Heart left ventricle (tissue), 16 donors: ENCODE measurements at regions not wholly inside any gene's neighbourhood (a gene's known extent, or its start where the extent isn't known, plus 50 kb on each side); places are given as distances from the start of the nearest gene placed in this dataset.
"Not testable (repeated sequence)": the region's sequence is repeated elsewhere in the genome, so short reads cannot be mapped to it uniquely, and the experiment has no call there.

ENCODE experiments used
- ATAC-seq, 4 donors: fragments of 200-7000 bp; cut with Tn5 transposase; one replicate each; pipeline ENCODE4 v1.9.1; 2020 to 2022; ENCODE audit warnings: moderate library complexity in 4 of 4, mild to moderate bottlenecking in 3 of 4, moderate number of reproducible peaks in 1 of 4
- DNase-seq, 5 donors: peaks; one replicate each; pipeline ENCODE4 v3.0.0-alpha.2; 2020
- H3K27ac ChIP-seq, 12 donors: fragments of 200-600 bp; sonication (generic) in 4 of 12; one replicate each; pipeline versions ENCODE4 v1.5.0 to v1.8.0; 2016 to 2022; ENCODE audit warnings: mild to moderate bottlenecking in 2 of 12
- H3K27me3 ChIP-seq, 9 donors: fragments of 200-600 bp; sonication (generic) in 2 of 9; one replicate each; pipeline versions ENCODE4 v1.5.1 to v1.8.0; 2016 to 2022; ENCODE audit warnings: mild to moderate bottlenecking in 3 of 9
- H3K36me3 ChIP-seq, 9 donors: fragments of 200-600 bp; sonication (generic) in 2 of 9; one replicate each; pipeline versions ENCODE4 v1.5.0 to v1.8.0; 2018 to 2022; ENCODE audit warnings: mild to moderate bottlenecking in 2 of 9
- H3K4me1 ChIP-seq, 12 donors: fragments of 200-600 bp; sonication (generic) in 4 of 12; one replicate each; pipeline versions ENCODE4 v1.5.0 to v1.8.0; 2016 to 2022; ENCODE audit warnings: mild to moderate bottlenecking in 3 of 12
- H3K4me3 ChIP-seq, 12 donors: fragments of 200-600 bp; sonication (generic) in 4 of 12; one replicate each; pipeline versions ENCODE4 v1.5.0 to v1.8.0; 2017 to 2022; ENCODE audit warnings: mild to moderate bottlenecking in 9 of 12, moderate library complexity in 4 of 12
- H3K9me3 ChIP-seq, 12 donors: fragments of 200-600 bp; sonication (generic) in 4 of 12; one replicate each; pipeline versions ENCODE4 v1.5.0 to v1.8.0; 2016 to 2022; ENCODE audit warnings: mild to moderate bottlenecking in 1 of 12
- CTCF ChIP-seq, 12 donors: fragments of 200-600 bp; sonication (generic) in 4 of 12; IDR thresholded peaks; one replicate each; pipeline versions ENCODE4 v1.5.0 to v1.8.0; 2018 to 2022; ENCODE audit warnings: antibody characterized with exemption in 12 of 12, mild to moderate bottlenecking in 5 of 12
- POLR2A ChIP-seq, 2 donors: fragments of 450-650 bp; IDR thresholded peaks; one replicate each; pipeline ENCODE4 v1.6.1; 2017; ENCODE audit warnings: antibody characterized with exemption in 2 of 2, mild to moderate bottlenecking in 2 of 2, moderate library complexity in 2 of 2
- WGBS, 4 donors: extraction: QIAGEN DNeasy Blood & Tissue Kit in 2 of 4; methylation state at CpG; one replicate each; pipeline versions ENCODE4 v1.1.5 to v1.1.7; 2013 to 2018; 5-methylcytosine and 5-hydroxymethylcytosine counted together
- intact Hi-C, 10 donors: fragments of 100-400 bp; cut with DNase I; formaldehyde crosslinking; loops; one replicate each; pipeline versions ENCODE4 v1.11.1 to v1.14.2; 2022
- donor health status: ischemic (EF 13 %, LVEDD 7.1; RV severe dilation, severe dysfunction).
- donor health status: healthy with polysubstance abuse.
- donor health status: DM: no; HTN: yes; CAD: no.
- donor health status: DM: no; HTN: no; CAD: no.
- donor health status: ischemic (EF 25% LVEDD 6.9; RV normal size, moderate dysfunction).
- donor health status: ischemic (EF 25% LVEDD 5.7; RV mildly dilated, moderate dysfunction).
- donor health status: healthy.
- donor health status: DM: yes; HTN: yes; CAD: no.
- donor health status: ischemic (EF 35%, LVEDD 5.7; RV mildly dilated, moderate dysfunction).
- donor health status: nonischemic (EF 11% LVEDD 7.7; RV severe dilation, severe dysfunction).
- donor health status: DM: yes; HTN: yes; CAD: no.
- donor health status: PGD.
- donor health status: ischemic (EF 29% LVEDD 5.4; RV normal size, mild dysfunction).
- donor health status: nonischemic (EF 23%, LVEDD 6.1; RV moderate dilation, normal function).

DNA sequence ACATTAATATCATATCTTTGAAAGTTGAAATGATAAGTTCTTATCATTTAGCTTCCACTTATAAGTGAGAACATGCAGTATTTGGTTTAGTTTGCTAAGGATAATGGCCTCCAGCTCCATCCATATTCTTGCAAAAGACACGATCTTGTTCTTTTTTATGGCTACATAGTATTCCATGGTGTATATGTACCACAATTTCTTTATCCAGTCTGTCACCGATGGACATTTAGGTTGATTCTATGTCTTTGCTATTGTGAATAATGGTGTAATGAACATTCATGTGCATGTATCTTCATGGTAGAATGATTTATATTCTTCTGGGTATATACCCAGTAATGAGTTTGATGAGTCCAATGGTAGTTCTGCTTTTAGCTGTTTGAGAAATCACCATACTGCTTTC is 135.0 kb upstream of the PRR16 start:
- peaks cover 0 to 27% (median 8%) of the 10 kb centered on the region in 12 donors for H3K9me3 ChIP-seq
- TF ChIP-seq POLR2A (IDR thresholded peaks at IDR 0.05) (no peak), CTCF (IDR thresholded peaks at IDR 0.05) (no peak)
- intact Hi-C loops: loop anchor here in 1 of 10 donors (10.0 kb wide), 1 partner anchor 384 kb away; no protein-coding TSS in a partner anchor
- H3K4me1 ChIP-seq: no peaks in the 10 kb centered on the region
- H3K36me3 ChIP-seq: no peaks in the 10 kb centered on the region
- WGBS, 4 donors: 70 to 94% (median 91%) methylated on average over 2 of the region's 2 CpGs
- H3K4me3 ChIP-seq: no peak overlapping the region
- no peak for ATAC-seq
- no peak for DNase-seq
- no peak overlapping the region for H3K27ac ChIP-seq
- H3K27me3 ChIP-seq: no peaks in the 10 kb centered on the region

DNA sequence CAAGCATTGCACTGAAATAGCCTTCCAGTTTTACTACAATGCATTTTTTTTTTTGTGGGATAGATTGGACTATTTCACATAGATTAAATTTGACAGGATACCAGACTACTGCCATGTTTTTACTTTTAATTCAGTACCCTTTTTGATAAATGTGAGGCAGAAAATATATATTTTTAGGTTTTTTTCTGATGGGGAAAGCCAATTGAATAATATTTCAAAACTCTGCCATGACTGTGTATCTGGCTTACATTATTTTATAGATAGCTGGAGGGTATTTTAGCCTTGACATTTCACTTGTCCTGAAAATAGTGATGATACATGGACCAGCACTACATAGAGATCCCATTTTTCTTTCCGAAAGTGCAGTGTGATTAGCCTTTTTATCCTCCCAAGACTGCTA is 133.5 kb upstream of the PRR16 start:
- no peaks in the 10 kb centered on the region for H3K27me3 ChIP-seq
- WGBS, 4 donors: 83 to 91% (median 89%) methylated on average over 1 of the region's 1 CpG
- H3K9me3 ChIP-seq: peaks cover 0 to 15% (median 4%) of the 10 kb centered on the region in 12 donors
- no peak overlapping the region for H3K4me3 ChIP-seq
- no peak overlapping the region for H3K27ac ChIP-seq
- TF ChIP-seq CTCF (IDR thresholded peaks at IDR 0.05) (no peak), POLR2A (IDR thresholded peaks at IDR 0.05) (no peak)
- intact Hi-C loops: no loop called here
- no peaks in the 10 kb centered on the region for H3K36me3 ChIP-seq
- ATAC-seq: no peak
- H3K4me1 ChIP-seq: no peaks in the 10 kb centered on the region
- DNase-seq: no peak

DNA sequence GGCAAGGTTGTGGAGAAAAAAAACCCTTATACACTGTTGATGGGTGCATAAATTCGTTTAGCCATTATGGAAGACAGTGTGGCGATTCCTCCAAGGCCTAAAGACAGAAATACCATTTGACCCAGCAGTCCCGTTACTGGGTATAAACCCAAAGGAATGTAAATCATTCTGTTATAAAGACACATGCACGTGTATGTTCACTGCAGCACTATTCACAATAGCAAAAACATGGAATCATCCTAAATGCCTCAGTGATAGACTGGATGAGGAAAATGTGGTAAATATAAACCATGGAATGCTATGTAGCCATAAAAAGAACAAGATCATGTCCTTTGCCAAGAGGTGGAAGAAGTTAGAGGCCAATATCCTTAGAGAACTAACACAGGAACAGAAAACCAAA is 119.9 kb upstream of the PRR16 start:
- DNase-seq (no peak), ATAC-seq (no peak)
- H3K4me1 ChIP-seq: no peaks in the 10 kb centered on the region
- H3K9me3 ChIP-seq: no peaks in the 10 kb centered on the region
- no peak overlapping the region for H3K27ac ChIP-seq
- no peaks in the 10 kb centered on the region for H3K36me3 ChIP-seq
- WGBS, 4 donors: 79 to 83% (median 81%) methylated on average over 4 of the region's 4 CpGs
- intact Hi-C loops: no loop called here
- H3K27me3 ChIP-seq: no peaks in the 10 kb centered on the region
- TF ChIP-seq CTCF (IDR thresholded peaks at IDR 0.05) (no peak), POLR2A (IDR thresholded peaks at IDR 0.05) (no peak)
- no peak overlapping the region for H3K4me3 ChIP-seq

GRCh38 chr5:120345947-120346346 is 118.2 kb upstream of the PRR16 start:
- no peak for DNase-seq

DNA sequence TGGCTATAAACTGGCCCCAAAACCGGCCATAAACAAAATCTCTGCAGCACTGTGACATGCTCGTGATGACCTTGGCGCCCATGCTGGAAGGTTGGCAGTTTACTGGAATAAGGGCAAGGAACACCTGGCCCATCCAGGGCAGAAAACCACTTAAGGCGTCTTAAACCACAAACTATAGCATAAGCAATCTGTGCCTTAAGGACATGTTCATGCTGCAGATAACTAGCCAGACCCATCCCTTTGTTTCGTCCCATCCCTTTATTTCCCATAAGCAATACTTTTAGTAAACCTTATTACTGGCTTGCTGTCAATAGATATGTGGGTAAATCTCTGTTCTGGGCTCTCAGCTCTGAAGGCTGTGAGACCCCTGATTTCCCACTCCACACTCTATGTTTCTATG is 113.0 kb upstream of the PRR16 start:
- H3K27me3 ChIP-seq, DNase-seq, intact Hi-C loops, ATAC-seq, H3K9me3 ChIP-seq, H3K4me1 ChIP-seq, H3K27ac ChIP-seq, H3K4me3 ChIP-seq, H3K36me3 ChIP-seq: not testable (repeated sequence)
- WGBS, 4 donors: 83 to 91% (median 87%) methylated on average over 5 of the region's 5 CpGs

More at GRCh38 chr5:120345947-120346346, 118.2 kb upstream of the PRR16 start:
- intact Hi-C loops: no loop called here
- Histone ChIP-seq H3K27ac (no peak overlapping the region), H3K4me3 (no peak overlapping the region), H3K36me3 (no peaks in the 10 kb centered on the region), H3K9me3 (peaks cover 0 to under 1% (median 0%) of the 10 kb centered on the region in 12 donors), H3K4me1 (no peaks in the 10 kb centered on the region), H3K27me3 (no peaks in the 10 kb centered on the region)
- TF ChIP-seq POLR2A (IDR thresholded peaks at IDR 0.05) (no peak), CTCF (IDR thresholded peaks at IDR 0.05) (no peak)
- no peak for ATAC-seq
- WGBS, 4 donors: 81 to 91% (median 90%) methylated on average over 4 of the region's 4 CpGs
